ENCODE measurements at regions not wholly inside any gene's neighbourhood (a gene's known extent, or its start where the extent isn't known, plus 50 kb on each side); places are given as distances from the start of the nearest gene placed in this dataset.

- no peaks in the 10 kb centered on the region for H3K36me3 Mint-ChIP-seq (ENCODE audit: low read depth)
- TF ChIP-seq CTCF (IDR thresholded peaks at IDR 0.05; ENCODE audit: unreplicated experiment in 3 of 3): no peak
- H3K27me3 Mint-ChIP-seq (ENCODE audit: low read depth): no peaks in the 10 kb centered on the region
- H3K9me3 Mint-ChIP-seq: no peaks in the 10 kb centered on the region
- no peak overlapping the region for H3K4me3 Mint-ChIP-seq
- peaks cover 46% of the 10 kb centered on the region for H3K4me1 Mint-ChIP-seq
- peak overlapping the region; percentile 56 to 84 (median 78) for H3K27ac Mint-ChIP-seq
These were observed 109.8 kb upstream of the FAM20A start for GRCh38 chr17:68710976-68711375.

- H3K4me1 Mint-ChIP-seq: peaks cover 53% of the 10 kb centered on the region
- H3K27ac Mint-ChIP-seq: peak overlapping the region; percentile 56 to 84 (median 78)
- H3K4me3 Mint-ChIP-seq: peak overlapping the region in 1 of 3 experiments; percentile 5
- TF ChIP-seq CTCF (IDR thresholded peaks at IDR 0.05; ENCODE audit: unreplicated experiment in 3 of 3): no peak
- H3K36me3 Mint-ChIP-seq (ENCODE audit: low read depth): no peaks in the 10 kb centered on the region
- H3K27me3 Mint-ChIP-seq (ENCODE audit: low read depth): no peaks in the 10 kb centered on the region
- H3K9me3 Mint-ChIP-seq: no peaks in the 10 kb centered on the region
These were observed 109.0 kb upstream of the FAM20A start for GRCh38 chr17:68710035-68710780.

GRCh38 chr17:68709461-68709860 is 108.3 kb upstream of the FAM20A start:
- no peak overlapping the region for H3K4me3 Mint-ChIP-seq

GRCh38 chr17:68707031-68707430 is 105.9 kb upstream of the FAM20A start:
- H3K36me3 Mint-ChIP-seq (ENCODE audit: low read depth): no peaks in the 10 kb centered on the region
- H3K27ac Mint-ChIP-seq: peak overlapping the region; percentile 68 to 74 (median 70)
- H3K4me3 Mint-ChIP-seq: no peak overlapping the region
- no peak for TF ChIP-seq CTCF (IDR thresholded peaks at IDR 0.05; ENCODE audit: unreplicated experiment in 3 of 3)
- H3K4me1 Mint-ChIP-seq: peaks cover 58% of the 10 kb centered on the region
- H3K27me3 Mint-ChIP-seq (ENCODE audit: low read depth): peaks cover 5% of the 10 kb centered on the region
- H3K9me3 Mint-ChIP-seq: no peaks in the 10 kb centered on the region

More at GRCh38 chr17:68709461-68709860, 108.3 kb upstream of the FAM20A start:
- no peak for TF ChIP-seq CTCF (IDR thresholded peaks at IDR 0.05; ENCODE audit: unreplicated experiment in 3 of 3)
- Mint-ChIP-seq H3K27me3 (ENCODE audit: low read depth) (no peaks in the 10 kb centered on the region), H3K4me1 (peaks cover 60% of the 10 kb centered on the region), H3K9me3 (no peaks in the 10 kb centered on the region), H3K36me3 (ENCODE audit: low read depth) (no peaks in the 10 kb centered on the region), H3K27ac (no peak overlapping the region)

GRCh38 chr17:68706356-68706920 is 105.3 kb upstream of the FAM20A start:
- H3K4me1 Mint-ChIP-seq: peaks cover 52% of the 10 kb centered on the region
- peak overlapping the region; percentile 68 to 74 (median 70) for H3K27ac Mint-ChIP-seq
- no peak for TF ChIP-seq CTCF (IDR thresholded peaks at IDR 0.05; ENCODE audit: unreplicated experiment in 3 of 3)
- H3K36me3 Mint-ChIP-seq (ENCODE audit: low read depth): no peaks in the 10 kb centered on the region
- H3K4me3 Mint-ChIP-seq: no peak overlapping the region
- H3K9me3 Mint-ChIP-seq: no peaks in the 10 kb centered on the region
- H3K27me3 Mint-ChIP-seq (ENCODE audit: low read depth): peaks cover 5% of the 10 kb centered on the region

- Mint-ChIP-seq H3K36me3 (ENCODE audit: low read depth) (no peaks in the 10 kb centered on the region), H3K27me3 (ENCODE audit: low read depth) (peaks cover 5% of the 10 kb centered on the region), H3K4me1 (peaks cover 49% of the 10 kb centered on the region), H3K27ac (peak overlapping the region in 1 of 3 experiments; percentile 74), H3K4me3 (no peak overlapping the region), H3K9me3 (no peaks in the 10 kb centered on the region)
- no peak for TF ChIP-seq CTCF (IDR thresholded peaks at IDR 0.05; ENCODE audit: unreplicated experiment in 3 of 3)
These were observed 104.5 kb upstream of the FAM20A start for GRCh38 chr17:68705714-68706076.
